ENCODE measurements at regions not wholly inside any gene's neighbourhood (a gene's known extent, or its start where the extent isn't known, plus 50 kb on each side); places are given as distances from the start of the nearest gene placed in this dataset.

- H3K79me2 ChIP-seq (ENCODE audit: insufficient read depth, low read depth), result no peaks in the 10 kb centered on the region
- H4K20me1 ChIP-seq (ENCODE audit: insufficient read depth), result no peaks in the 10 kb centered on the region
- no peak overlapping the region for H2AFZ ChIP-seq (ENCODE audit: low read depth)
- H3K4me3 ChIP-seq (IDR thresholded peaks at IDR 0.05; ENCODE audit: insufficient read depth, low read depth, low read length), result no peak overlapping the region
- no peaks in the 10 kb centered on the region for H3K36me3 ChIP-seq (ENCODE audit: insufficient read depth)
- no peaks in the 10 kb centered on the region for H3K27me3 ChIP-seq (ENCODE audit: insufficient read depth, low read depth)
- no peak overlapping the region for H3K9ac ChIP-seq
- TF ChIP-seq, protein P1, sequence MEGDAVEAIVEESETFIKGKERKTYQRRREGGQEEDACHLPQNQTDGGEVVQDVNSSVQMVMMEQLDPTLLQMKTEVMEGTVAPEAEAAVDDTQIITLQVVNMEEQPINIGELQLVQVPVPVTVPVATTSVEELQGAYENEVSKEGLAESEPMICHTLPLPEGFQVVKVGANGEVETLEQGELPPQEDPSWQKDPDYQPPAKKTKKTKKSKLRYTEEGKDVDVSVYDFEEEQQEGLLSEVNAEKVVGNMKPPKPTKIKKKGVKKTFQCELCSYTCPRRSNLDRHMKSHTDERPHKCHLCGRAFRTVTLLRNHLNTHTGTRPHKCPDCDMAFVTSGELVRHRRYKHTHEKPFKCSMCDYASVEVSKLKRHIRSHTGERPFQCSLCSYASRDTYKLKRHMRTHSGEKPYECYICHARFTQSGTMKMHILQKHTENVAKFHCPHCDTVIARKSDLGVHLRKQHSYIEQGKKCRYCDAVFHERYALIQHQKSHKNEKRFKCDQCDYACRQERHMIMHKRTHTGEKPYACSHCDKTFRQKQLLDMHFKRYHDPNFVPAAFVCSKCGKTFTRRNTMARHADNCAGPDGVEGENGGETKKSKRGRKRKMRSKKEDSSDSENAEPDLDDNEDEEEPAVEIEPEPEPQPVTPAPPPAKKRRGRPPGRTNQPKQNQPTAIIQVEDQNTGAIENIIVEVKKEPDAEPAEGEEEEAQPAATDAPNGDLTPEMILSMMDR (conservative IDR thresholded peaks at IDR 0.05; ENCODE audit: low read depth, low read length), result no peak
- H3K27ac ChIP-seq, result no peak overlapping the region
- H3K4me1 ChIP-seq (ENCODE audit: low read depth, poor library complexity, severe bottlenecking), result no peaks in the 10 kb centered on the region
- no peak overlapping the region for H3K4me2 ChIP-seq
These were observed 104.5 kb downstream of the RMI2 start for GRCh38 chr16:11449716-11450115.

GRCh38 chr16:11450136-11450535 lies 104.9 kb downstream of the RMI2 start:
- H3K4me3 ChIP-seq (IDR thresholded peaks at IDR 0.05; ENCODE audit: insufficient read depth, low read depth, low read length), result no peak overlapping the region
- no peak overlapping the region for H3K9ac ChIP-seq
- H4K20me1 ChIP-seq (ENCODE audit: insufficient read depth), result no peaks in the 10 kb centered on the region
- TF ChIP-seq, protein P1 (conservative IDR thresholded peaks at IDR 0.05; ENCODE audit: low read depth, low read length), result no peak
- no peak overlapping the region for H3K4me2 ChIP-seq
- no peaks in the 10 kb centered on the region for H3K36me3 ChIP-seq (ENCODE audit: insufficient read depth)
- no peak overlapping the region for H2AFZ ChIP-seq (ENCODE audit: low read depth)
- no peak overlapping the region for H3K27ac ChIP-seq
- H3K27me3 ChIP-seq (ENCODE audit: insufficient read depth, low read depth), result no peaks in the 10 kb centered on the region
- no peaks in the 10 kb centered on the region for H3K4me1 ChIP-seq (ENCODE audit: low read depth, poor library complexity, severe bottlenecking)
- H3K79me2 ChIP-seq (ENCODE audit: insufficient read depth, low read depth), result no peaks in the 10 kb centered on the region

GRCh38 chr16:11452298-11452697 lies 107.0 kb downstream of the RMI2 start:
- no peaks in the 10 kb centered on the region for H3K27me3 ChIP-seq (ENCODE audit: insufficient read depth, low read depth)
- no peak overlapping the region for H3K4me2 ChIP-seq
- TF ChIP-seq, protein P1 (conservative IDR thresholded peaks at IDR 0.05; ENCODE audit: low read depth, low read length), result no peak

DNA sequence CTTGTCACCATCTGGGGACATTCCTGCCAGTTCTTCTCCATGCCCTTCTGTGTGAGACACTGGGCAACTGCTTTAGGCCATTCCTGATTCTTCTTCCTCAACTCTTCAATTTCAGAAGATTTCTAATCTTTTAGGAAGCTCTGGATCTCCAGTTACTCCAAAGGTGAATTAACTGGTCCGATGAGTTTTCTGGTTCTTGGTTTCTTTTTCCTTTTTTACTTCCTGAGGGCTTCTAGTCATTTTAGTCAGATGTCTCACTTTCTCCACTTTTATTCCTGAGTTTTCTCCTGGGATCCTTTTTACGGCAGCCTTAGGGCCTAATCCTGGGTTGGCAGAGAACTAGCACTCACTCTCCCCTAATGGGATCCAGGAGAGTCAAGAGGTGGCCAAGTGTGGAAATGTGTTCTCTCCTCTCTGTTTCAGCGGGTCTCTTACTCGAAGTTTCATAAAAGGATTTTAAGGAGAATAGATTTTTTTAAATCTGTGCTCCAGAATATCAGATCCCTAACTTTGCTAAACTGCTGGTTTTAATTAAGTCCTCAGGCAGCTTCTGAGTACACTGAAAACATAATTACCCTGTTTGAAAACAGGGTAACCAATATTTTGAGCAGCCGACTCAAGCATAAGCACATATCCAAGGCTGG lies 107.6 kb downstream of the RMI2 start:
- H3K79me2 ChIP-seq (ENCODE audit: insufficient read depth, low read depth), result no peaks in the 10 kb centered on the region
- no peaks in the 10 kb centered on the region for H4K20me1 ChIP-seq (ENCODE audit: insufficient read depth)
- H2AFZ ChIP-seq (ENCODE audit: low read depth), result no peak overlapping the region
- H3K27ac ChIP-seq, result no peak overlapping the region
- H3K9ac ChIP-seq, result no peak overlapping the region
- TF ChIP-seq, protein P1 (conservative IDR thresholded peaks at IDR 0.05; ENCODE audit: low read depth, low read length), result no peak
- no peaks in the 10 kb centered on the region for H3K27me3 ChIP-seq (ENCODE audit: insufficient read depth, low read depth)
- H3K4me1 ChIP-seq (ENCODE audit: low read depth, poor library complexity, severe bottlenecking), result peaks cover 6% of the 10 kb centered on the region
- H3K4me3 ChIP-seq (IDR thresholded peaks at IDR 0.05; ENCODE audit: insufficient read depth, low read depth, low read length), result no peak overlapping the region
- no peak overlapping the region for H3K4me2 ChIP-seq
- no peaks in the 10 kb centered on the region for H3K36me3 ChIP-seq (ENCODE audit: insufficient read depth)

More at GRCh38 chr16:11452298-11452697, 107.0 kb downstream of the RMI2 start:
- H4K20me1 ChIP-seq (ENCODE audit: insufficient read depth), result no peaks in the 10 kb centered on the region
- H3K79me2 ChIP-seq (ENCODE audit: insufficient read depth, low read depth), result no peaks in the 10 kb centered on the region
- H3K4me3 ChIP-seq (IDR thresholded peaks at IDR 0.05; ENCODE audit: insufficient read depth, low read depth, low read length), result no peak overlapping the region
- H3K36me3 ChIP-seq (ENCODE audit: insufficient read depth), result no peaks in the 10 kb centered on the region
- H3K9ac ChIP-seq, result no peak overlapping the region
- no peak overlapping the region for H2AFZ ChIP-seq (ENCODE audit: low read depth)
- peaks cover under 1% of the 10 kb centered on the region for H3K4me1 ChIP-seq (ENCODE audit: low read depth, poor library complexity, severe bottlenecking)
- H3K27ac ChIP-seq, result no peak overlapping the region
